CD14-positive monocyte (primary cell): ENCODE measurements at regions not wholly inside any gene's neighbourhood (a gene's known extent, or its start where the extent isn't known, plus 50 kb on each side); places are given as distances from the start of the nearest gene placed in this dataset.
"Not testable (repeated sequence)": the region's sequence is repeated elsewhere in the genome, so short reads cannot be mapped to it uniquely, and the experiment has no call there.

Experiments used
- DNase-seq, 3 donors: peaks; one replicate each; pipeline ENCODE4 v3.0.0-alpha.2; 2011 to 2022
- H2AFZ ChIP-seq: 2 replicates; pipeline ENCODE4 v1.6.0; 2012; ENCODE audit warnings: mild to moderate bottlenecking, low read depth, low read length, inconsistent platforms; ENCODE audit not compliant: insufficient read depth, poor library complexity, severe bottlenecking
- H3K27ac ChIP-seq, 2 donors: 1 replicate in 1 of 2; 2 replicates in 1 of 2; pipeline ENCODE4 v1.5.1; 2012 to 2013; ENCODE audit warnings: low read length in 2 of 2, control low read depth in 1 of 2, inconsistent platforms in 1 of 2, low read depth in 1 of 2, mild to moderate bottlenecking in 1 of 2
- H3K27me3 ChIP-seq, 2 donors: one replicate each; pipeline versions ENCODE4 v1.6.0 to v1.6.1; 2011 to 2013; ENCODE audit warnings: low read length in 2 of 2; ENCODE audit not compliant: control insufficient read depth in 2 of 2, insufficient read depth in 2 of 2
- H3K36me3 ChIP-seq, 2 donors: replicated peaks in 1 of 2; 1 replicate in 1 of 2; 2 replicates in 1 of 2; pipeline versions ENCODE4 v1.5.1 to v1.6.1; 2012 to 2013; ENCODE audit warnings: low read length in 2 of 2, control low read depth in 1 of 2, inconsistent platforms in 1 of 2, mild to moderate bottlenecking in 1 of 2; ENCODE audit not compliant: insufficient read depth in 2 of 2, control insufficient read depth in 1 of 2
- H3K4me1 ChIP-seq, 2 donors: 1 replicate in 1 of 2; 2 replicates in 1 of 2; pipeline versions ENCODE4 v1.5.1 to v1.6.1; 2012 to 2013; ENCODE audit warnings: low read length in 2 of 2, control low read depth in 1 of 2, inconsistent platforms in 1 of 2, mild to moderate bottlenecking in 1 of 2, moderate library complexity in 1 of 2; ENCODE audit not compliant: insufficient read depth in 2 of 2, control insufficient read depth in 1 of 2
- H3K4me2 ChIP-seq: replicated peaks from 2 replicates; pipeline ENCODE3; 2012; ENCODE audit warnings: low read length, moderate library complexity, mild to moderate bottlenecking; ENCODE audit not compliant: poor library complexity, severe bottlenecking; ENCODE audit errors: extremely low read depth
- H3K4me3 ChIP-seq, 3 experiments: fragments of 200-600 bp in 1 of 3; sonication (generic) in 1 of 3; replicated peaks in 1 of 3; 1 replicate in 2 of 3; 2 replicates in 1 of 3; pipeline ENCODE4 v1.5.1; 2011 to 2013; ENCODE audit warnings: low read length in 3 of 3, mild to moderate bottlenecking in 3 of 3, control low read depth in 2 of 3, low read depth in 2 of 3, inconsistent platforms in 1 of 3, moderate library complexity in 1 of 3
- H3K79me2 ChIP-seq: 2 replicates; pipeline ENCODE4 v1.6.0; 2012; ENCODE audit warnings: mild to moderate bottlenecking, control low read depth, inconsistent platforms, low read length, moderate library complexity; ENCODE audit not compliant: insufficient read depth
- H3K9ac ChIP-seq: 2 replicates; pipeline ENCODE4 v1.6.0; 2017; ENCODE audit warnings: low read length, mild to moderate bottlenecking; ENCODE audit not compliant: insufficient read depth, poor library complexity, severe bottlenecking
- H3K9me3 ChIP-seq, 2 donors: replicated peaks in 1 of 2; 1 replicate in 1 of 2; 2 replicates in 1 of 2; pipeline versions ENCODE4 v1.5.1 to v1.6.1; 2012 to 2013; ENCODE audit warnings: low read length in 2 of 2, control low read depth in 1 of 2; ENCODE audit not compliant: control insufficient read depth in 1 of 2, insufficient read depth in 1 of 2
- H4K20me1 ChIP-seq: 2 replicates; pipeline ENCODE4 v1.6.0; 2012; ENCODE audit warnings: mild to moderate bottlenecking, low read length, control low read depth, moderate library complexity; ENCODE audit not compliant: insufficient read depth
- H3K27ac Mint-ChIP-seq, 7 donors: one replicate each; pipeline ENCODE4 v1.8.0; 2020; ENCODE audit warnings: mild to moderate bottlenecking in 7 of 7, mixed read lengths in 7 of 7, moderate library complexity in 6 of 7, inconsistent platforms in 2 of 7
- H3K27me3 Mint-ChIP-seq, 3 donors: one replicate each; pipeline ENCODE4 v1.8.0; 2021 to 2022; ENCODE audit warnings: low read depth in 3 of 3, mild to moderate bottlenecking in 3 of 3, mixed read lengths in 3 of 3, moderate library complexity in 3 of 3, inconsistent platforms in 1 of 3
- H3K36me3 Mint-ChIP-seq, 2 donors: one replicate each; pipeline ENCODE4 v1.8.0; 2020; ENCODE audit warnings: mixed read lengths in 2 of 2, inconsistent platforms in 1 of 2, mild to moderate bottlenecking in 1 of 2
- H3K4me1 Mint-ChIP-seq: one replicate; pipeline ENCODE4 v1.8.0; 2020; ENCODE audit warnings: mild to moderate bottlenecking, mixed read lengths
- H3K4me3 Mint-ChIP-seq, 2 donors: one replicate each; pipeline ENCODE4 v1.8.0; 2020; ENCODE audit warnings: mild to moderate bottlenecking in 2 of 2, mixed read lengths in 2 of 2, moderate library complexity in 1 of 2
- H3K9me3 Mint-ChIP-seq, 7 donors: one replicate each; pipeline ENCODE4 v1.8.0; 2020 to 2022; ENCODE audit warnings: mixed read lengths in 7 of 7, mild to moderate bottlenecking in 6 of 7, moderate library complexity in 6 of 7, inconsistent platforms in 2 of 7
- WGBS: methylation state at CpG from one replicate; pipeline ENCODE4 v1.1.5; 2013; ENCODE audit warnings: missing lambda C conversion rate; ENCODE audit not compliant: insufficient coverage; 5-methylcytosine and 5-hydroxymethylcytosine counted together
- intact Hi-C, 2 donors: fragments of 100-400 bp; cut with micrococcal nuclease; formaldehyde crosslinking; loops; one replicate each; pipeline versions ENCODE4 v1.15.0 to v1.15.1; 2023
- TF ChIP-seq, protein P1 (sequence below): fragments of 200-600 bp; IDR thresholded peaks from one replicate; pipeline ENCODE4 v1.8.0; 2022; ENCODE audit warnings: antibody characterized with exemption, mild to moderate bottlenecking

DNA sequence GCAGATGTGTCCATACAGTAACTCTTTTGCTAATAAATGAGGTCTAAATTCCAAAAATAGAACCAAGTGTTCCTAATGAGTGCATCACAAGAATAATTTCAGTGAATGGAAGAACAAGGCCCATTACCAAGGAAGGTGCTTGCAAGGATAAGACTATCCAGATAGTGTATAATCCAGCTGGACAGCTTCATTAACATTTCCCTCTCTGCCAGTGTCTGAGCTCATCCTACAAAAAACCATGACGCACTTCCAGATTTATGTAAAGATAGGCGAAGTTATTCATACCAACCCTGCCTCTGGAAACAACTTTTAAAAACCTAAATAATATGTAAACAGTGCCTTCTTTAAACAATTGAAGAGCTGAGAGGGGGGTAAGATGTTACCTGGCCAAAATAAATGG is 177.9 kb upstream of the STK26 start:
- Histone ChIP-seq H3K4me3 (no peak overlapping the region), H3K4me2 (no peak overlapping the region), H3K9ac (no peak overlapping the region), H3K27ac (no peak overlapping the region), H3K36me3 (no peaks in the 10 kb centered on the region), H3K27me3 (peaks cover 0 to 38% of the 10 kb centered on the region in 2 donors), H2AFZ (no peak overlapping the region), H4K20me1 (no peaks in the 10 kb centered on the region), H3K79me2 (no peaks in the 10 kb centered on the region), H3K4me1 (peaks cover 0 to 7% of the 10 kb centered on the region in 2 donors), H3K9me3 (no peaks in the 10 kb centered on the region)
- H3K4me1 Mint-ChIP-seq = peaks cover 7% of the 10 kb centered on the region
- H3K9me3 Mint-ChIP-seq = peaks cover 0 to 3% (median 0%) of the 10 kb centered on the region in 7 donors
- H3K27ac Mint-ChIP-seq = no peak overlapping the region
- no peaks in the 10 kb centered on the region for H3K36me3 Mint-ChIP-seq
- H3K27me3 Mint-ChIP-seq = peaks cover 0 to 65% (median 0%) of the 10 kb centered on the region in 3 donors
- WGBS = no CpG with 5 or more reads among the region's 2 CpGs
- DNase-seq = no peak
- intact Hi-C loops = loop anchor here (10.0 kb wide), 1 partner anchor 790 kb away; no protein-coding TSS in a partner anchor
- H3K4me3 Mint-ChIP-seq = no peak overlapping the region
- TF ChIP-seq, protein P1, sequence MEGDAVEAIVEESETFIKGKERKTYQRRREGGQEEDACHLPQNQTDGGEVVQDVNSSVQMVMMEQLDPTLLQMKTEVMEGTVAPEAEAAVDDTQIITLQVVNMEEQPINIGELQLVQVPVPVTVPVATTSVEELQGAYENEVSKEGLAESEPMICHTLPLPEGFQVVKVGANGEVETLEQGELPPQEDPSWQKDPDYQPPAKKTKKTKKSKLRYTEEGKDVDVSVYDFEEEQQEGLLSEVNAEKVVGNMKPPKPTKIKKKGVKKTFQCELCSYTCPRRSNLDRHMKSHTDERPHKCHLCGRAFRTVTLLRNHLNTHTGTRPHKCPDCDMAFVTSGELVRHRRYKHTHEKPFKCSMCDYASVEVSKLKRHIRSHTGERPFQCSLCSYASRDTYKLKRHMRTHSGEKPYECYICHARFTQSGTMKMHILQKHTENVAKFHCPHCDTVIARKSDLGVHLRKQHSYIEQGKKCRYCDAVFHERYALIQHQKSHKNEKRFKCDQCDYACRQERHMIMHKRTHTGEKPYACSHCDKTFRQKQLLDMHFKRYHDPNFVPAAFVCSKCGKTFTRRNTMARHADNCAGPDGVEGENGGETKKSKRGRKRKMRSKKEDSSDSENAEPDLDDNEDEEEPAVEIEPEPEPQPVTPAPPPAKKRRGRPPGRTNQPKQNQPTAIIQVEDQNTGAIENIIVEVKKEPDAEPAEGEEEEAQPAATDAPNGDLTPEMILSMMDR = no peak

DNA sequence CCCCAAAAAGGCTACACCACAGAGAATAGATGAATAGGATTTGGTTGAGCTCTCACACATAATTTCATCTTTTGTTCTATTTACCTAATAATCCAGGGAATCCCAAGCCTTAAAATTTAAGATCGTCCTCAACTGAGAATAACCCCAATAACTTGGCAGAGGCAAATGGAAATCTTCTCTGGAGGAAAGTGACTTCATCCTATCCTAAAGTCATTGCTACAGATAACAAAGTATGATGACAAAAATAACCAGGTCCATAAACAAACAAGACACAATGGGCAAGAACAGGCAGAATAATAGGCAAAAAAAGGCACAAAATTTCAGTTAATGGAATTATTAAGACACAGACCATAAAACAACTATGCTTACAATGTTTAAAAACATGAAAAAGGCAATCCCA is 177.3 kb upstream of the STK26 start:
- H3K4me3 Mint-ChIP-seq = no peak overlapping the region
- no CpG with 5 or more reads among the region's 1 CpG for WGBS

DNA sequence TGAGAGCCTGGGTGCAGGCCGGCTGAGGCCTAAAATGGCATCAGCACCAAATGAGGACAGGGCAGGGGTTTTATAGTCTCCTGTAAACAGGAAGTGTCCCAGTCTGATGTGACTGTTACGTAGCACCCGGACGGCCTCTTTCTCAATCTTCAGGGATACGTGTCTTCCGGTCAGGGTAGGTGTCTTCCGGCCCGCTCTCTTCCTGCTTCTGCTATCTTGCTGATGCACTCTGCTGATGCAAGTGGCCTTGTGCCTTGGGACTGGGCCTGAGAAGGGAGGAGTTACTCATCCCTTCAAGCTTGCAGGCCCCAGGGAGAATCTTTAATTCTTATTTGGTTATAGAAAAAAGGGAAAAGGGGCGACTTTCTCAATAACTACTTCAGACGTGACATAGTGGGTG is 172.1 kb upstream of the STK26 start:
- DNase-seq = peak; percentile 54 to 84 (median 63)
- peak overlapping the region in 4 of 7 donors; percentile 47 to 70 (median 58) for H3K27ac Mint-ChIP-seq
- peaks cover 0 to 61% (median 4%) of the 10 kb centered on the region in 3 donors for H3K27me3 Mint-ChIP-seq
- not testable (repeated sequence) for H3K79me2 ChIP-seq, H3K4me1 Mint-ChIP-seq, H2AFZ ChIP-seq, H3K36me3 Mint-ChIP-seq, H3K4me1 ChIP-seq, H3K9me3 ChIP-seq, H3K4me2 ChIP-seq, H3K4me3 Mint-ChIP-seq, H3K9ac ChIP-seq, H3K27ac ChIP-seq, H4K20me1 ChIP-seq, H3K36me3 ChIP-seq, H3K4me3 ChIP-seq
- WGBS = no CpG with 5 or more reads among the region's 10 CpGs
- peaks cover 0 to 12% (median 6%) of the 10 kb centered on the region in 7 donors for H3K9me3 Mint-ChIP-seq
- intact Hi-C loops = loop anchor here in 1 of 2 donors (10.0 kb wide), 1 partner anchor 374 kb away; no protein-coding TSS in a partner anchor
- H3K27me3 ChIP-seq = peaks cover 0 to 34% of the 10 kb centered on the region in 2 donors

More for the DNA sequence above, 177.3 kb upstream of the STK26 start:
- no peak for DNase-seq
- TF ChIP-seq, protein P1 = no peak
- Mint-ChIP-seq H3K36me3 (no peaks in the 10 kb centered on the region), H3K27ac (no peak overlapping the region), H3K27me3 (peaks cover 0 to 62% (median 0%) of the 10 kb centered on the region in 3 donors), H3K4me1 (peaks cover 7% of the 10 kb centered on the region), H3K9me3 (peaks cover 0 to 3% (median 0%) of the 10 kb centered on the region in 7 donors)
- peaks cover 0 to 7% of the 10 kb centered on the region in 2 donors for H3K4me1 ChIP-seq
- H3K27ac ChIP-seq = no peak overlapping the region
- intact Hi-C loops = loop anchor here (10.0 kb wide), 1 partner anchor 789 kb away; no protein-coding TSS in a partner anchor
- H3K4me3 ChIP-seq = no peak overlapping the region
- no peaks in the 10 kb centered on the region for H3K36me3 ChIP-seq
- H3K4me2 ChIP-seq = no peak overlapping the region
- H3K9me3 ChIP-seq = peaks cover 0 to under 1% of the 10 kb centered on the region in 2 donors
- H3K9ac ChIP-seq = no peak overlapping the region
- peaks cover 0 to 40% of the 10 kb centered on the region in 2 donors for H3K27me3 ChIP-seq
- H2AFZ ChIP-seq = no peak overlapping the region
- no peaks in the 10 kb centered on the region for H4K20me1 ChIP-seq
- no peaks in the 10 kb centered on the region for H3K79me2 ChIP-seq
